Vagina (tissue), 2 donors: ENCODE measurements at regions not wholly inside any gene's neighbourhood (a gene's known extent, or its start where the extent isn't known, plus 50 kb on each side); places are given as distances from the start of the nearest gene placed in this dataset.

Experiments used
- POLR2A ChIP-seq, 2 donors: fragments of 450-650 bp; IDR thresholded peaks; one replicate each; pipeline ENCODE4 v1.6.1; 2017; ENCODE audit warnings: antibody characterized with exemption in 2 of 2, mild to moderate bottlenecking in 2 of 2, moderate library complexity in 2 of 2
- POLR2AphosphoS5 ChIP-seq, 2 donors: sonication (generic); formaldehyde crosslinking; IDR thresholded peaks; one replicate each; pipeline ENCODE4 v1.9.0; 2017; ENCODE audit warnings: antibody characterized with exemption in 2 of 2, mild to moderate bottlenecking in 2 of 2, low read depth in 1 of 2; ENCODE audit not compliant: insufficient read depth in 1 of 2
- TF ChIP-seq, protein P1 (sequence below), 3 experiments: fragments of 450-650 bp in 2 of 3; fragments of 200-600 bp in 1 of 3; sonication (generic) in 1 of 3; IDR thresholded peaks; one replicate each; pipeline ENCODE4 v1.5.1; 2017 to 2019; ENCODE audit warnings: antibody characterized with exemption in 3 of 3, mild to moderate bottlenecking in 2 of 3, moderate library complexity in 2 of 3

DNA sequence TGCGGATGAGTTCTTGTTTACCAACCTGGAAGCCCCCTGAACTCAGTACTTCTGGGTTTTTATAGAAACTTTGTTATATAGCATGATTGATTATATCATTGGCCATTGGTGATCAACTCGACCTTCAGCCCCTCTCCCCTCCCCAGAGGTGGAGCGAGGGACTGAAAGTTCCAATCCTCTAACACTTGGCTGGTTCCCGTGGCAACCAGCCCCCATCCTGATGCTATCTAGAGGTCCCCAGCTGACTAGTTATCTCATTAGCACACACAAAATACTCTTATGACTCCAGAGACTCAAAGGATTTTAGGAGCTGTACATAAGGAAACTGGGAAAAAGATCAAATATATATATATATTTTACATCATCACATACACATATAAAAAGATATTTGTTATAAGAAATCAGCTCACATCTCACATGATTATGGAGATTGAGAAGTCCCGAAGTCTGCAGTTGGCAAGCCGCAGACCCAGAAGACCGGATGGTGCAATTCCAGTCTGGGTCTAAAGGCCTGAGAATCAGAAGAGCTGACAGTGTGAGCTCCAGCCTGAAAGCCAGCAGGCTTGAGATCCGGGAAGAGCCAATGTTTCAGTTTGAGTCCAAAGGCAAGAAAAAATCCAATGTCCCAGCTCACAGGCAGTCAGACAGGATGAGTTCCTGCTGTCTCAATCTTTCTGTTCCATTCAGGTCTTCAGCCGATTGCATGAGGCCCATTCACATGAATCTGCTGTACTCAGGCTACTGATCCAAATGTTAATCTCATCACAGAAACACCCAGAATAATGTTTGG is 179.3 kb upstream of the DTNBP1 start:
- TF ChIP-seq, protein P1, sequence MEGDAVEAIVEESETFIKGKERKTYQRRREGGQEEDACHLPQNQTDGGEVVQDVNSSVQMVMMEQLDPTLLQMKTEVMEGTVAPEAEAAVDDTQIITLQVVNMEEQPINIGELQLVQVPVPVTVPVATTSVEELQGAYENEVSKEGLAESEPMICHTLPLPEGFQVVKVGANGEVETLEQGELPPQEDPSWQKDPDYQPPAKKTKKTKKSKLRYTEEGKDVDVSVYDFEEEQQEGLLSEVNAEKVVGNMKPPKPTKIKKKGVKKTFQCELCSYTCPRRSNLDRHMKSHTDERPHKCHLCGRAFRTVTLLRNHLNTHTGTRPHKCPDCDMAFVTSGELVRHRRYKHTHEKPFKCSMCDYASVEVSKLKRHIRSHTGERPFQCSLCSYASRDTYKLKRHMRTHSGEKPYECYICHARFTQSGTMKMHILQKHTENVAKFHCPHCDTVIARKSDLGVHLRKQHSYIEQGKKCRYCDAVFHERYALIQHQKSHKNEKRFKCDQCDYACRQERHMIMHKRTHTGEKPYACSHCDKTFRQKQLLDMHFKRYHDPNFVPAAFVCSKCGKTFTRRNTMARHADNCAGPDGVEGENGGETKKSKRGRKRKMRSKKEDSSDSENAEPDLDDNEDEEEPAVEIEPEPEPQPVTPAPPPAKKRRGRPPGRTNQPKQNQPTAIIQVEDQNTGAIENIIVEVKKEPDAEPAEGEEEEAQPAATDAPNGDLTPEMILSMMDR (IDR thresholded peaks at IDR 0.05), result no peak
- TF ChIP-seq POLR2A (IDR thresholded peaks at IDR 0.05) (no peak), POLR2AphosphoS5 (IDR thresholded peaks at IDR 0.05; ENCODE audit: insufficient read depth in 1 of 2, low read depth in 1 of 2) (no peak)
